GM19463 (cell line): ENCODE measurements at regions not wholly inside any gene's neighbourhood (a gene's known extent, or its start where the extent isn't known, plus 50 kb on each side); places are given as distances from the start of the nearest gene placed in this dataset.
"Not testable (repeated sequence)": the region's sequence is repeated elsewhere in the genome, so short reads cannot be mapped to it uniquely, and the experiment has no call there.

Experiments
- ATAC-seq: cut with Tn5 transposase; IDR thresholded peaks from one replicate; pipeline ENCODE4 v1.9.1; 2021; ENCODE audit warnings: mild to moderate bottlenecking, moderate library complexity; ENCODE audit not compliant: unreplicated experiment

DNA sequence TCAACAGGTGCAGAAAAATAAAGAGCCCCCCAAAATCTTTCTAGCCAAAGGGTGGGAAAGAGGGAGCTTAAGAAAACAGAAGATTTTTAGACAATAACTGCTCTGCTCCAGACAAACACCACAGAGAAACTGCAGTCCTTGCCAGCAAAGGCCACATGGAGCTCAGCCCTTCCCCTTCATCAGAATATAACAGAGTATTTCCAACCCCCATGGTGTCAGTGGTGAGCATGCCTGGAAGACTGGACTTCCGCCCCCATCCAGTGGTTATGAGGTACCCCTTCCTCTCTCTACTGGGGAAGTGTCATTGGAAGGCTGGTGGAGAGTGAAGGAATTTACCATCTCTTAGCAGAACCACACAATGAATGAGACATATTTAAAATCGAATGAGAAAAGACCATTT is 1007.3 kb upstream of the CELF2 start:
- no peak for ATAC-seq

DNA sequence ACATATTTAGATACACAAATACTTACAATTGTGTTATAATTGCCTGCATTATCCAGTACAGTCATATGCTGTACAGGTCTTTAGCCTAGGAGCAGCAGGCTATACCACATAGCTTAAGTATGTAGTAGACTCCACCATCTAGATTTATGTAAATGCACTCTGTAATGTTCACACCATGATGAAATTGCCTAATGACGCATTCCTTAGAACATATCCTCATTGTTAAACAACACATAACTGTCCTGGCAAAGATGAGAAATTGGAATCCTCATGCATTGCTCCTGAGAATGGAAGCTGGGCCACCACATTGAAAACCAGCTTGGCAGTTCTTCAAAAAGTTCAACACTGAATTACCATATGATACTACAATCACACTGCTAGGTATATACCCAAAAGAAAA is 1002.8 kb upstream of the CELF2 start:
- ATAC-seq, result no peak

- ATAC-seq, result no peak
These were observed 1000.0 kb upstream of the CELF2 start for GRCh38 chr10:10017716-10018115.

GRCh38 chr10:10020945-10021344 is 996.7 kb upstream of the CELF2 start:
- ATAC-seq, result no peak

DNA sequence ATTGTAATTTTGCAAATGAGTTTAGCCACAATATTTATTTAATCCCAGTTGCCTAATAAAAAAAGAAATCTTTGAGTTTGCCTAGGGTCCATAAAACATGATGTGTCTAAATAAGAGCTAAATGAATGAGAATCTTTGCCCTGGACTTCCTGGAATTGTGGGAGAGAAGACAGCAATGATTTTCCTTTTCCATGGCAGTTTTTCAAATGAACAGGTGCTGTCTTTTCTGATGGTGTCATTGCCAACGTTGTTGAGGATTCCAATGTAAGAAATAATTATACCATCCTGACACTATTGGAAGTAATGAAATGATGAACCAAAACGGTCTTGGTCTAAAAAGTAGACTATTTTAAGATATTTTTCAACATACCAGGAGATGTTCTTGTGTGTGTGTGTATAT is 984.7 kb upstream of the CELF2 start:
- no peak for ATAC-seq

- ATAC-seq, result no peak
These were observed 979.3 kb upstream of the CELF2 start for GRCh38 chr10:10038348-10038747.

DNA sequence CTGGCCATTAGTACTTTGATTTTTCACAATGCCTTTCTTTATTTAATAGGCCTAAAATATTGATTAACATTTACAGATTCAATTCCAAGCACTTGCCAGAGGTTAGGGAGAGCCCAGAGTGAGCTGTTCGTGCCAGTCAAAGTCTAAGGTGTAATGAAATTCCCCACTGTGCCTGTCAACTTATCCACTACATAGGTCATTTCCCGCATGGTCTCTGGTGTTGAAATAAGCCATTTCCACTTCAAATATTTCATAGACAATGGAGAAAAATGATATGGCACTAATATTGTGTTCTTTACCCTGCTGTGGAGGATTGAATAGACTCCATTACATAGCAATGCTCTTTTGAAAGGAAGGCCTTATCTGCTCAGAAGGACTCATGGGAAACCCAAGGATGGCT is 978.1 kb upstream of the CELF2 start:
- ATAC-seq, result no peak

GRCh38 chr10:10043083-10043482 is 974.6 kb upstream of the CELF2 start:
- no peak for ATAC-seq

DNA sequence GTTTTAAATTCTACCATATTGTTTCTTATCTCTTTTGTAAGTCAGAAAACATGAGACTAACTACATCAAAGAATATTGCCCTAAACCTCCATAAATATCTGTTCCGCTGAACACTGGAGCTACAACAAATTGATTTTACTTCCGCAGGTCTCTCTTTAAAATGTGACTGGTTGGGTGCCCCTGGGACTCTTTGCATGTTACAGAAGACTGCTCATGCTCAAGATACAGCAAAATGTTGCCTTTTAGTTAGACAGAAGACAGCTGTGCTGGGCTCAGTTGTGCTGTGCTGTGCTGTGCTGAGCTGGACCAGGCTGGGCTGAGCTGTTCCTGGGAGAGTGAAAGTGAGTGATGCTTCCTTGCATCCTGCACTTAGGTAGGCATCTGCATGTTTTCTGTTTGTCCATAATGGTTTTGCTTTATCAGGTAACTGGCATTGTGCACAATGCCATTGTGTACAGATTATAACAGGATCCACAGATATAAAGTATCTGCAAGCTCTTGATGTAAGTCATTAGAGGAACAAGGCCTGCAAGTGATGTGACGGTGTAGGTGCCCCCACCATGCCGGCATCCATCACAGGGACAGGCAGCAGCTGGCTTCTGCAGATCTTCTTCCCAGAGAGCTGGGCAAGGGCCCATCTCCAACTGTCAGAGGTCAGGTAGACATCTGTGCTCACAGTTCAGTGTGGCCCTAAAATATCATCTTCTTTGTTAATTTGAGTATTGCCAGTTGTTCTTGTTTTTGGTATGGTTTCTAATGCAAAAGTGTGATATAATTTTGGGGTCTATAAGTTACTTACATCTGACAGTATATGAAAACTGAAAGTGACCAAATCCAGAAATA is 972.5 kb upstream of the CELF2 start:
- no peak for ATAC-seq

DNA sequence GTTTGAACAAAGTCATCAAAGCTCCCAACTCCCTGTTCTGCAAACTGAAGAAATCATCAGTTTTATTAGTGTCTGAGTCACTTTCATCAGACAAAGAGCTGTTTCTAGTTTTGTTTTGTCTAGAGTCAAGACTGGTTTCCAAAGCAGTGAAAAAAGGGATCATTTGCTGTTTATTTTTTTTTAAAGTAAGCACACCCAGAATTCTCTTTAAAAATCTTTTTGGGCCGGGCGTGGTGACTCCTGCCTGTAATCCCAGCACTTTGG is 972.0 kb upstream of the CELF2 start:
- ATAC-seq, result no peak

GRCh38 chr10:10047426-10047825 is 970.2 kb upstream of the CELF2 start:
- no peak for ATAC-seq

- no peak for ATAC-seq
These were observed 964.6 kb upstream of the CELF2 start for GRCh38 chr10:10053051-10053450.

- no peak for ATAC-seq
These were observed 963.2 kb upstream of the CELF2 start for GRCh38 chr10:10054466-10054865.

DNA sequence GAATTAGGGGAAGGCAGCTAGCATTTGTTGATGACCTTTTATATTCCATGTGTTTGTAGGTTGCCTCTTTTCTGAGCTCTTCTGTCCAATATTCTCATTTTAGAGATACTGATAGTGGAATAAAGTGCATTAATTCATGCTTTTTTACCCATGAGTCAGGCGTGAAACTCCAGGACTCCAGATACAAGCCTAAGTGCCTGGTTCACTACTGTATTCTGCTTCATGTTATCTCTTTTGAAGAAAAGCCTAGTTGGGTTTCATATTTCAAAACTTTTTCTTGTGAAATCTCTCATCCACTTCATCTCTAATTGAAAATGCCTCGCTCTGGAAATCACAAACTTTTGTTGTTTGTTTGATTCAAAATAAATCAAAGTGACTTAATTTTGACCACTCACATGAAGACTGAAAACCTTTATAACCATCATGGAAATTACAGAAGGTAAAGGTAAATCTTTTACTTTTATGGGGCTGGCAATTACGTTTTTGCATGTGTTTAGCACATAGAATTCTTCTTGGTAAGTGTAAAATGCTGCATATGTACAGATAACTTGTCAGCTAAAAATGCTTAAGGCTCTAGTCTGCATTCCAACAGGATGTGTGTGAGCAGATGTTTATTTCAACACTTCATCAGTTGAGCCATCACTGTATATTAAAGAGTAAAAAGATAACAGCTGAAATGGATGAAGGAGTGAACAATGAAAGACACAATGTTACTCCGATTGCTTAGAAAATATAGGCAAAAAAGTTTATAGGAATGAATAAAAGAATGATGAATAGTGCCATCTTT is 961.8 kb upstream of the CELF2 start:
- ATAC-seq, result no peak

- no peak for ATAC-seq
These were observed 960.7 kb upstream of the CELF2 start for GRCh38 chr10:10056961-10057360.

DNA sequence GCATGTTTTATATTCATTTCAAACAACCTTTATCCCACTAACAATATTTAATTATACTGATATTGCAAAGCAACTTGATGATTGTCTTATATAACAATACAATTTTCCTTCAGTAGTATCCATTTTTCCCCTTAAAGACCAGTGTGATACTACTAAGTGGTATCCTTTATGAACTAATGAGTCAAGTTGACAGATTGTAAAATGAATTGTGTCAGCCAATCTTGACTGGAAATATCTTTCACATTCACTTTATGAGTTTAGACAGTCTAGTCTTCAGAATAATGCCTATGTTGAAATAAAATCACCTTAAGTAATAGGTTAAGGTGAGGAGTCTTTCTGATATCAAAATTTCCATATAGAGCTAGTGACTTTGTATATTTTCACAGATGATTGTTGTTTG is 950.0 kb upstream of the CELF2 start:
- ATAC-seq, result no peak

DNA sequence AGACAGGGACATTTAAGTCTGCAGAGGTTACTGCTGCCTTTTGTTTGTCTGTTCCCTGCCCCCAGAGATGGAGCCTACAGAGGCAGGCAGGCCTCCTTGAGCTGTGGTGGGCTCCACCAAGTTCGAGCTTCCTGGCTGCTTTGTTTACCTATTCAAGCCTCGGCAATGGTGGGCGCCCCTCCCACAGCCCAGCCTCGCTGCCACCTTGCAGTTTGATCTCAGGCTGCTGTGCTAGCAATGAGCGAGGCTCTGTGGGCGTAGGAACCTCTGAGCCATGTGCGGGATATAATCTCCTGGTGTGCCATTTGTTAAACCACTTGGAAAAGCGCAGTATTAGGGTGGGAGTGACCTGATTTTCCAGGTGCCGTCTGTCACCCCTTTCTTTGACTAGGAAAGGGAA is 942.8 kb upstream of the CELF2 start:
- not testable (repeated sequence) for ATAC-seq

DNA sequence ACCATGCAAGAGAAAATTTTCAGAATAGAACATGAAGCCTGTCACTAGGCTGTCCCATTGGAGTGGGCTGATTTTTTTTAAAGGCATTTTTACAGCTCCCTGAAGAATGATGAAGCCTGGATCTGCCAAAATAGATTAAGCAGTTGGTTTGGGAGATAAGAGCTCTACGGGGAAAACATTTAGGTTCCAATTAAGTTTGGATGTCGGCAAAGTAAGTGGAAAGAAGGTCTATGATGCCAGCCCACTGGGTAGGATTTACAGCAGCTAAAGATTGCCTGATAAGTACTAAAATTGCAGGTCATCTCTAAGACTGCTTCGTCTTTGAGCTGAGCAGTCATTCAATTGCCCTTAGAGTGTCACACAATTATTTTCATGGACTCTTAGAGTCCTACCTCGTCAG is 939.2 kb upstream of the CELF2 start:
- ATAC-seq, result no peak

DNA sequence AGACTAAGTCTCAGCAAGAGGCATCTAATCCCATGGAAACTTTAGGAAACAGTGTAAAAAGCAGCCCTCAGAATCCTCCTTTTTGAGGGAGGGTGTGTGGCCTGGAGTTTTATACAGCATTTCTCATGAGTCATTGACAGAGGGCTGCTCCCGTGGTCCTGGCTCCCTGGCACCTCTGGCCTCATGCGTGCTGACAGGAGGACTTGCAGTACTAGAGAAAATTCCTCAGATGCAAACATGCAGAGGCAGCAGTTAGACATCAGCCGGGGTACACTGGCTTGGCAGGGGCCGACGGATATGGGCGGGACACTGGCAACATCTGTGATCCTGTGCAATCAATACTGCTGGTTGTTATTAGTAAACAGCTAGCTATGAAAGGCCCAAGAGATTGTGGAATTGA is 925.1 kb upstream of the CELF2 start:
- ATAC-seq, result no peak

DNA sequence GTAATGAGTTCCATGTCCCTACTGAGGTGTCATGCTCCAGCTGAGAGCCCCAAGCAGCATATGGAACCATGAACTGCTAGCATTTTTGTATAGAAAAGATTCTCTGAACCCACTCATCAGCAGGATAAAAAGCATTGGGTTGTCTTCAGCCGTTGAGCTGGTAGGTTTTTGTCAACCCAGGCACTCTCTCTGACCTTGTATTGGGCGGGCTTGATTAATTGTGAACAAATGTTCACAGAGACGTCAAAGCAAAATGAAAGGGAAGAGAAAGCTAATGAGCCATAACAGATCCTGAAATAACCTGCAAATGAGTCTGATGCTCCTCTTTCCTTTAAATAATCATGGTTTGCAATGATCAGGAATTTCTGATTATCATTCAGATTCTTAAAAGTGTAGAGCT is 924.7 kb upstream of the CELF2 start:
- no peak for ATAC-seq

DNA sequence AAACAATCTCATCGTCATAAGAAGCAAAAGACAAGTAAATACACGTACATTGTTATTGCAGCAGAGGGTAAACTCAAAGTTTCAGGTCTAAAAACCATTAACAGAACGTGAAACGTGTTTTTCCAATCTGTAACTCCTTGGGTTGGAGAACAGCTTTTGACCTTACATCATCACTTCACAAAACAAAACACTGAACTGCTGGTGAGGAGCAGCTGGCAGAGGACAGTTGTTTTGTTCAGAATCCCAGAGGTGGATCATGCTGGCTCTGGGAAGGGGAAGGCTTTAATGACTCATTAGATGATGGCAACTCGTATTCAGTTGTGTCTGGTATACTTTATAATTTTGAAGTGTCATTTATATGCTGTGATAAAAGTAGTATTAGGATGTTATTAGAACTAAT is 923.0 kb upstream of the CELF2 start:
- ATAC-seq, result no peak

GRCh38 chr10:10096296-10096695 is 921.4 kb upstream of the CELF2 start:
- no peak for ATAC-seq

- ATAC-seq, result no peak
These were observed 920.8 kb upstream of the CELF2 start for GRCh38 chr10:10096898-10097297.
